ENCODE measurements at regions not wholly inside any gene's neighbourhood (a gene's known extent, or its start where the extent isn't known, plus 50 kb on each side); places are given as distances from the start of the nearest gene placed in this dataset.

DNA sequence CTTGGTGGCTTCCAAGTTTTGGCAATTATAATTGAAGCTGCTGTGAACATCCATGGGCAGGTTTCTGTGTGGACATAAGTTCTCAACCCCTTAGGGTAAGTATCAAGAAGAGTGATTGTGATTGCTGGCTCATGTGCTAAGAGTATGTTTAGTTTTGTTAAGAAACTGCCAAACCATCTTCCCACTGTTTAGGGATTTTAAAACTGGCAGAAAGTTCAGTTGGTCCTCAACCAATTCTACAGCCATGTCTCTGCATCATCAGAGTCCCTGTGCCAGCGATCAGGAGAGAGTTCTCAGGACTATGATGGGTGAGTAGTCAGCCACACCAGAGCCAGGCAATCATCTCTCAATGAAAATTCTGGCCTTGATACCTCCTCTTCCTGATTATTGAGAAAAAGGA, 193.8 kb downstream of the ZC3H11B start:
- H3K4me1 ChIP-seq (ENCODE audit: control insufficient read depth, insufficient read depth, low read length), result no peaks in the 10 kb centered on the region
- H3K4me3 Mint-ChIP-seq, result no peak overlapping the region
- DNase-seq, result no peak
- H3K4me3 ChIP-seq (ENCODE audit: low read length), result no peak overlapping the region
- no peaks in the 10 kb centered on the region for H3K9me3 Mint-ChIP-seq
- H3K36me3 ChIP-seq (ENCODE audit: control insufficient read depth, insufficient read depth, low read length), result no peaks in the 10 kb centered on the region
- no peak overlapping the region for H3K27ac ChIP-seq (ENCODE audit: low read depth, low read length)
- no peak for TF ChIP-seq CTCF (conservative IDR thresholded peaks at IDR 0.05)
- H3K27ac Mint-ChIP-seq, result no peak overlapping the region
- H3K9ac ChIP-seq (ENCODE audit: extremely low read depth, low read length, poor library complexity, severe bottlenecking), result no peak overlapping the region
- no peaks in the 10 kb centered on the region for H3K4me1 Mint-ChIP-seq
- no peaks in the 10 kb centered on the region for H3K36me3 Mint-ChIP-seq (ENCODE audit: low read depth)
- no peaks in the 10 kb centered on the region for H3K27me3 Mint-ChIP-seq (ENCODE audit: insufficient read depth)
- H3K9me3 ChIP-seq (ENCODE audit: control insufficient read depth, low read length), result no peaks in the 10 kb centered on the region
- WGBS, 2 experiments (ENCODE audit: insufficient coverage in 1 of 2, insufficient read length in 1 of 2), result 86% methylated on average over 1 of the region's 1 CpG; no CpG with 5 or more reads in 1 of the 2 experiments
- H3K27me3 ChIP-seq (ENCODE audit: control insufficient read depth, insufficient read depth, low read length, poor library complexity, severe bottlenecking), result no peaks in the 10 kb centered on the region

DNA sequence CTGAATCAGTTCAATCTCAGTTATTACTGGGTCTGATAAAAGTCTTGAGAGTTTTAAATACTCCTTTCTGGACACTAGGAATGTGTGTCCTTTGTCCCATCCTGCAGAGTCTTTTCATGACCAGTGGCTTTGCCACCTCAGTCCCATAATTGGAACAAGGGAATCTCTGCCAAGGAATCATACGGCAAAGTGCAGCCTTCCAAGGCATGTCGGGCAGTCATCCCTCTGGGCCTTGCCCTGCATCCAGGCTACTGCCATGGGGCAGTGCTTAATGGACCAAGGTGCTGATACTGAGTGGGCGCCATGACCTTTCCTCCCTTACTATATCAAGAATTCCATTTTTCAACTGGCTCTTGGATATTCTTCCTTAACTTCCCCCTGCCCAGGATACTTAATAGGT, 195.3 kb downstream of the ZC3H11B start:
- no peaks in the 10 kb centered on the region for H3K9me3 Mint-ChIP-seq
- no peak overlapping the region for H3K4me3 Mint-ChIP-seq
- DNase-seq, result no peak
- TF ChIP-seq CTCF (conservative IDR thresholded peaks at IDR 0.05), result no peak
- Histone ChIP-seq H3K27ac (ENCODE audit: low read depth, low read length) (no peak overlapping the region), H3K27me3 (ENCODE audit: control insufficient read depth, insufficient read depth, low read length, poor library complexity, severe bottlenecking) (no peaks in the 10 kb centered on the region), H3K4me1 (ENCODE audit: control insufficient read depth, insufficient read depth, low read length) (no peaks in the 10 kb centered on the region), H3K9ac (ENCODE audit: extremely low read depth, low read length, poor library complexity, severe bottlenecking) (no peak overlapping the region), H3K4me3 (ENCODE audit: low read length) (no peak overlapping the region), H3K36me3 (ENCODE audit: control insufficient read depth, insufficient read depth, low read length) (no peaks in the 10 kb centered on the region), H3K9me3 (ENCODE audit: control insufficient read depth, low read length) (no peaks in the 10 kb centered on the region)
- H3K36me3 Mint-ChIP-seq (ENCODE audit: low read depth), result no peaks in the 10 kb centered on the region
- no peak overlapping the region for H3K27ac Mint-ChIP-seq
- H3K4me1 Mint-ChIP-seq, result peaks cover 2% of the 10 kb centered on the region
- 87% methylated on average over 2 to 3 of the region's 3 CpGs for whole genome bisulfite sequencing, 2 experiments (ENCODE audit: insufficient coverage in 1 of 2, insufficient read length in 1 of 2)
- H3K27me3 Mint-ChIP-seq (ENCODE audit: insufficient read depth), result no peaks in the 10 kb centered on the region

GRCh38 chr1:219416598-219417238, 196.2 kb downstream of the ZC3H11B start:
- Mint-ChIP-seq H3K4me1 (peaks cover 2% of the 10 kb centered on the region), H3K27me3 (ENCODE audit: insufficient read depth) (no peaks in the 10 kb centered on the region), H3K36me3 (ENCODE audit: low read depth) (no peaks in the 10 kb centered on the region), H3K9me3 (no peaks in the 10 kb centered on the region), H3K27ac (no peak overlapping the region), H3K4me3 (no peak overlapping the region)
- no peak overlapping the region for H3K4me3 ChIP-seq (ENCODE audit: low read length)
- no peak overlapping the region for H3K9ac ChIP-seq (ENCODE audit: extremely low read depth, low read length, poor library complexity, severe bottlenecking)
- 6 to 13% methylated on average over 1 of the region's 1 CpG for WGBS, 2 experiments (ENCODE audit: insufficient coverage in 1 of 2, insufficient read length in 1 of 2)
- H3K9me3 ChIP-seq (ENCODE audit: control insufficient read depth, low read length), result no peaks in the 10 kb centered on the region
- no peaks in the 10 kb centered on the region for H3K4me1 ChIP-seq (ENCODE audit: control insufficient read depth, insufficient read depth, low read length)
- no peaks in the 10 kb centered on the region for H3K36me3 ChIP-seq (ENCODE audit: control insufficient read depth, insufficient read depth, low read length)
- TF ChIP-seq CTCF (conservative IDR thresholded peaks at IDR 0.05), result peak; percentile 85
- no peak overlapping the region for H3K27ac ChIP-seq (ENCODE audit: low read depth, low read length)
- H3K27me3 ChIP-seq (ENCODE audit: control insufficient read depth, insufficient read depth, low read length, poor library complexity, severe bottlenecking), result no peaks in the 10 kb centered on the region
- DNase-seq, result peak; percentile 88
